ENCODE measurements at regions not wholly inside any gene's neighbourhood (a gene's known extent, or its start where the extent isn't known, plus 50 kb on each side); places are given as distances from the start of the nearest gene placed in this dataset.
A peak's percentile ranks its signal among the peaks of the same experiment; 100 is the strongest.

GRCh38 chr5:173451031-173451430 is 122.8 kb upstream of the STC2 start:
- Histone ChIP-seq H3K23ac (ENCODE audit: low read depth, low read length) (peak overlapping the region; percentile 78), H2BK5ac (ENCODE audit: low read depth, low read length, poor library complexity, severe bottlenecking) (peak overlapping the region; percentile 99), H3K4me2 (ENCODE audit: low read depth, low read length) (no peak overlapping the region), H3K4me3 (ENCODE audit: insufficient read depth, low read depth, low read length) (no peak overlapping the region), H3K79me1 (ENCODE audit: low read depth in 1 of 2, low read length in 2 of 2) (peaks cover 0 to 5% of the 10 kb centered on the region in 2 experiments; a peak in 1 of 4 replicates), H3K14ac (replicated peaks; ENCODE audit: low read depth, low read length) (peak overlapping the region; percentile 85), H2AK5ac (ENCODE audit: low read depth, low read length) (peak overlapping the region; percentile 86), H4K8ac (ENCODE audit: low read depth in 2 of 2, low read length in 2 of 2) (peak overlapping the region; percentile 91 to 95), H4K5ac (ENCODE audit: low read depth, low read length) (peak overlapping the region; percentile 96), H2BK15ac (ENCODE audit: low read depth, low read length) (peak overlapping the region; percentile 92), H4K20me1 (ENCODE audit: insufficient read depth, low read length) (no peaks in the 10 kb centered on the region), H3K9me3 (ENCODE audit: control insufficient read depth, insufficient read depth, low read length) (0 out of 2 replicates have a peak, but pooled peaks cover 2% of the 10 kb centered on the region), H3K27ac (ENCODE audit: insufficient read depth, low read length) (peak overlapping the region; percentile 69), H2BK20ac (ENCODE audit: low read depth, low read length) (peak overlapping the region; percentile 97), H3K18ac (ENCODE audit: low read depth, low read length) (peak overlapping the region; percentile 97), H3K56ac (ENCODE audit: extremely low read depth, insufficient read depth, low read length) (peak overlapping the region; percentile 44), H2AFZ (replicated peaks; ENCODE audit: low read length, poor library complexity) (peak overlapping the region; percentile 29), H3K27me3 (ENCODE audit: control insufficient read depth, insufficient read depth, low read length) (no peaks in the 10 kb centered on the region), H2AK9ac (replicated peaks; ENCODE audit: low read depth, low read length, poor library complexity) (peak overlapping the region; percentile 34), H3K4ac (ENCODE audit: low read depth, low read length) (peak overlapping the region; percentile 88), H4K91ac (ENCODE audit: insufficient read depth, low read depth, low read length) (peak overlapping the region; percentile 96), H3K36me3 (ENCODE audit: control insufficient read depth, insufficient read depth, low read length) (no peaks in the 10 kb centered on the region), H2BK120ac (ENCODE audit: low read depth, low read length) (peak overlapping the region; percentile 97), H3K4me1 (ENCODE audit: control insufficient read depth, insufficient read depth, low read length) (peaks cover 30% of the 10 kb centered on the region), H3K9me1 (ENCODE audit: insufficient read depth, low read length) (peaks cover 14% of the 10 kb centered on the region; the same call in 1 of the 2 replicates), H3K9ac (ENCODE audit: low read depth, low read length) (no peak overlapping the region)
- DNase-seq (peak; percentile 28), ATAC-seq (ENCODE audit: low read depth) (no peak)
- TF ChIP-seq, protein P1, sequence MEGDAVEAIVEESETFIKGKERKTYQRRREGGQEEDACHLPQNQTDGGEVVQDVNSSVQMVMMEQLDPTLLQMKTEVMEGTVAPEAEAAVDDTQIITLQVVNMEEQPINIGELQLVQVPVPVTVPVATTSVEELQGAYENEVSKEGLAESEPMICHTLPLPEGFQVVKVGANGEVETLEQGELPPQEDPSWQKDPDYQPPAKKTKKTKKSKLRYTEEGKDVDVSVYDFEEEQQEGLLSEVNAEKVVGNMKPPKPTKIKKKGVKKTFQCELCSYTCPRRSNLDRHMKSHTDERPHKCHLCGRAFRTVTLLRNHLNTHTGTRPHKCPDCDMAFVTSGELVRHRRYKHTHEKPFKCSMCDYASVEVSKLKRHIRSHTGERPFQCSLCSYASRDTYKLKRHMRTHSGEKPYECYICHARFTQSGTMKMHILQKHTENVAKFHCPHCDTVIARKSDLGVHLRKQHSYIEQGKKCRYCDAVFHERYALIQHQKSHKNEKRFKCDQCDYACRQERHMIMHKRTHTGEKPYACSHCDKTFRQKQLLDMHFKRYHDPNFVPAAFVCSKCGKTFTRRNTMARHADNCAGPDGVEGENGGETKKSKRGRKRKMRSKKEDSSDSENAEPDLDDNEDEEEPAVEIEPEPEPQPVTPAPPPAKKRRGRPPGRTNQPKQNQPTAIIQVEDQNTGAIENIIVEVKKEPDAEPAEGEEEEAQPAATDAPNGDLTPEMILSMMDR (conservative IDR thresholded peaks at IDR 0.05; ENCODE audit: low read depth, low read length): peak; percentile 27; the same call in 1 of the 2 replicates
- no peak for TF ChIP-seq RFX5 (IDR thresholded peaks at IDR 0.05; ENCODE audit: low read depth, low read length)
- TF ChIP-seq POLR2A (IDR thresholded peaks at IDR 0.05; ENCODE audit: low read depth, low read length): no peak
- no peak for TF ChIP-seq ELK1 (IDR thresholded peaks at IDR 0.05; ENCODE audit: borderline replicate concordance, low read depth, low read length)
- intact Hi-C loops (cut with micrococcal nuclease): loop anchor here (5.0 kb wide), 1 partner anchor 54 kb away; no protein-coding TSS in a partner anchor
- no CpG with 5 or more reads among the region's 5 CpGs for WGBS, 2 experiments (ENCODE audit: extremely low coverage in 2 of 2, insufficient read length in 1 of 2)
- in situ Hi-C loops (cut with MboI; ENCODE audit: low sequenced_read_pairs): no loop called here
- POLR2A ChIA-PET (ENCODE audit: unreplicated experiment): no interaction called here
- dilution Hi-C loops (cut with HindIII; ENCODE audit: low sequenced_read_pairs, unreplicated experiment): no loop called here
- no TSS peak for BruUV-seq (replicated peaks)
- CTCF ChIA-PET: interaction anchor here (0.7 to 1.2 kb wide), 2 partner anchors 29 to 51 kb away, joined by 3 to 4 read pairs; no protein-coding TSS in a partner anchor
